Natural killer cell (primary cell): ENCODE measurements at regions not wholly inside any gene's neighbourhood (a gene's known extent, or its start where the extent isn't known, plus 50 kb on each side); places are given as distances from the start of the nearest gene placed in this dataset.

Source experiments
- ATAC-seq, 3 donors: fragments of 150-1000 bp in 2 of 3; fragments of 200-7000 bp in 1 of 3; cut with Tn5 transposase; 1 replicate in 1 of 3; 2 replicates in 2 of 3; pipeline ENCODE4 v1.10.0; 2021; ENCODE audit warnings: mild to moderate bottlenecking in 2 of 3, moderate library complexity in 2 of 3
- DNase-seq, 2 donors: peaks; one replicate each; pipeline versions ENCODE4 v3.0.0 to v3.0.0-alpha.2; 2013 to 2021; ENCODE audit warnings: mixed read lengths in 1 of 2
- H3K27ac ChIP-seq: one replicate; pipeline ENCODE4 v1.5.1; 2013; ENCODE audit warnings: mild to moderate bottlenecking, low read length
- H3K27me3 ChIP-seq: one replicate; pipeline ENCODE4 v1.6.1; 2013; ENCODE audit warnings: low read length; ENCODE audit not compliant: control insufficient read depth, insufficient read depth
- H3K36me3 ChIP-seq: one replicate; pipeline ENCODE4 v1.6.1; 2013; ENCODE audit warnings: low read length; ENCODE audit not compliant: control insufficient read depth, insufficient read depth
- H3K4me1 ChIP-seq: one replicate; pipeline ENCODE4 v1.6.1; 2013; ENCODE audit warnings: low read length; ENCODE audit not compliant: control insufficient read depth, insufficient read depth
- H3K4me3 ChIP-seq: one replicate; pipeline ENCODE4 v1.5.1; 2013; ENCODE audit warnings: low read length
- H3K9me3 ChIP-seq: one replicate; pipeline ENCODE4 v1.6.1; 2013; ENCODE audit warnings: low read length; ENCODE audit not compliant: control insufficient read depth, insufficient read depth
- H3K27ac Mint-ChIP-seq, 2 donors: one replicate each; pipeline ENCODE4 v1.8.0; 2022; ENCODE audit warnings: mild to moderate bottlenecking in 2 of 2, mixed read lengths in 2 of 2, moderate library complexity in 1 of 2
- H3K27me3 Mint-ChIP-seq, 2 donors: one replicate each; pipeline ENCODE4 v1.8.0; 2022; ENCODE audit warnings: low read depth in 2 of 2, mixed read lengths in 2 of 2
- H3K36me3 Mint-ChIP-seq: one replicate; pipeline ENCODE4 v1.8.0; 2022; ENCODE audit warnings: mixed read lengths
- H3K4me1 Mint-ChIP-seq, 2 donors: one replicate each; pipeline ENCODE4 v1.8.0; 2022; ENCODE audit warnings: mixed read lengths in 2 of 2
- H3K4me3 Mint-ChIP-seq: one replicate; pipeline ENCODE4 v1.8.0; 2022; ENCODE audit warnings: mild to moderate bottlenecking, moderate library complexity, mixed read lengths
- H3K9me3 Mint-ChIP-seq, 2 donors: one replicate each; pipeline ENCODE4 v1.8.0; 2022; ENCODE audit warnings: mixed read lengths in 2 of 2
- CTCF ChIP-seq: fragments of 200-600 bp; IDR thresholded peaks from one replicate; pipeline ENCODE4 v1.8.0; 2022; ENCODE audit warnings: antibody characterized with exemption
- WGBS: methylation state at CpG from one replicate; pipeline ENCODE4 v1.1.7; 2013; ENCODE audit warnings: missing lambda C conversion rate; ENCODE audit not compliant: insufficient coverage; 5-methylcytosine and 5-hydroxymethylcytosine counted together
- intact Hi-C: fragments of 100-400 bp; cut with micrococcal nuclease; formaldehyde crosslinking; loops from one replicate; pipeline ENCODE4 v1.14.2; 2022

DNA sequence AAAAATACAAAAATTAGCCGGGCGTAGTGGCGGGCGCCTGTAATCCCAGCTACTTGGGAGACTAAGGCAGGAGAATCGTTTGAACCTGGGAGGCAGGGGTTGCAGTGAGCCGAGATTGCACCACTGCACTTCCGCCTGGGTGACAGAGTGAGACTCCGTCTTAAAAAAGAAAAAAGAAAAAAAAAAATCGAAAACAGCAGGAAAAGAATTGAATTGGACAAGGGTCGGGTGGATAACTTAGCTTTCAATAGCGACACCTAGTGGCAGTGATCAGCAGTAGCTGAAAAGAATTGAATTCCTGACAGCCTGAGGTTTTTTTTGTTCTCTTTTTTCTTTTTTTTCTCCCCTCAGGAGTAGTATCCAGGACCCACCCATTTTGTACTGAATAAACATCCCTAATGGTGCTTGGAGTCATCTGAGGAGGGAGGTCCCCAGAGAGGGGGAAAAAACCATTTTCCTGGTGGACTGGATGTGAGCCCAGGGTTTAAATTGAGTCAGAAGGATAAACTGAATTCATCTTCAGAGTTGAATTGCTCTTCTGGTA, 55.1 kb downstream of the CYCS start:
- Mint-ChIP-seq H3K27me3 (peaks cover 0 to 2% of the 10 kb centered on the region in 2 donors), H3K4me3 (no peak overlapping the region), H3K4me1 (no peaks in the 10 kb centered on the region), H3K9me3 (no peaks in the 10 kb centered on the region), H3K27ac (no peak overlapping the region), H3K36me3 (no peaks in the 10 kb centered on the region)
- Histone ChIP-seq H3K4me1 (peaks cover 4% of the 10 kb centered on the region), H3K9me3 (no peaks in the 10 kb centered on the region), H3K27me3 (no peaks in the 10 kb centered on the region), H3K4me3 (no peak overlapping the region), H3K36me3 (no peaks in the 10 kb centered on the region), H3K27ac (no peak overlapping the region)
- DNase-seq (peak in 1 of 2 donors; percentile 84), ATAC-seq (peak; percentile 55 to 73 (median 70))
- intact Hi-C loops, result loop anchor here (1.0 to 5.0 kb wide), 3 partner anchors 88 to 258 kb away; partner anchors contain the start of gene OSBPL3
- WGBS, result 0% methylated on average over 7 of the region's 11 CpGs
- TF ChIP-seq CTCF, result peak; percentile 98

DNA sequence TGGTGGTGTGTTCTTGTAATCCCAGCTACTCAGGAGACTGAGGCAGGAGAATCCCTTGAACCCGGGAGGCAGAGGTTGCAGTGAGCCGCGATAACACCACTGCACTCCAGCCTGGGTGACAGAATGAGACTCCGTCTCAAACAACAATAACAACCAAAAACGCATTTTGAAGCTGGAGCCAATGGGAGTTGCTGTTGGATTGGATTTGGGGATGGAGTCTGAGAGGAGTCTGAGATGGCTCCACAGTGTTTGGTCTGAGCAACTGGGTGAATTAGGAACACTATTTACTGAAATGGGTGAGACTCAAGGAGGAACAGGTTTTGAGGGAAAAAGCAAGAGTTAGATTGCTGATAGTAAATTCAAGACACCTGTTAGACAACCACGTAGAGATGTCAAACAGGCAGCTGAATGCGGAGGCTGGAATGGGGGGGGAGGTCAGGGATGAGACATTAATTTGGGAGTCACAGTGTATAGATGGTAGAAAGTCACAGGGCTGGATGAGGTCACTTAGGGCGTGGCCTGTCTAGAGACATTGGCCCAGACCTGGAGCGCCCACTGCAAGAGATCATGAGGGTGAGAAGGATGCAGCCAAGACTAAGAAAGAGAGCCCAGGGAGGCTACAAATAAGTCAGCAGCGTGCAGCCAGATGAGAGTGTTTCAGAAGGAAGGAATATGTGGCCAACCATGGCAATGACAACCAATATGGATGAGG, 56.4 kb downstream of the CYCS start:
- DNase-seq, result no peak
- no peak overlapping the region for H3K4me3 ChIP-seq
- H3K9me3 ChIP-seq, result no peaks in the 10 kb centered on the region
- Mint-ChIP-seq H3K4me3 (no peak overlapping the region), H3K4me1 (no peaks in the 10 kb centered on the region), H3K9me3 (no peaks in the 10 kb centered on the region), H3K36me3 (no peaks in the 10 kb centered on the region), H3K27ac (no peak overlapping the region), H3K27me3 (peaks cover 0 to 6% of the 10 kb centered on the region in 2 donors)
- ATAC-seq, result no peak
- intact Hi-C loops, result loop anchor here (5.0 kb wide), 1 partner anchor 86 kb away; the partner anchor contains the start of gene OSBPL3
- H3K4me1 ChIP-seq, result peaks cover 4% of the 10 kb centered on the region
- 93% methylated on average over 9 of the region's 10 CpGs for WGBS
- no peaks in the 10 kb centered on the region for H3K36me3 ChIP-seq
- no peaks in the 10 kb centered on the region for H3K27me3 ChIP-seq
- TF ChIP-seq CTCF, result no peak
- no peak overlapping the region for H3K27ac ChIP-seq

GRCh38 chr7:25067726-25068501, 57.1 kb downstream of the CYCS start:
- H3K4me1 ChIP-seq, result peaks cover 4% of the 10 kb centered on the region
- H3K9me3 ChIP-seq, result no peaks in the 10 kb centered on the region
- Mint-ChIP-seq H3K4me1 (no peaks in the 10 kb centered on the region), H3K27ac (no peak overlapping the region), H3K4me3 (no peak overlapping the region), H3K27me3 (peaks cover 0 to 3% of the 10 kb centered on the region in 2 donors), H3K9me3 (no peaks in the 10 kb centered on the region), H3K36me3 (no peaks in the 10 kb centered on the region)
- ATAC-seq, result no peak
- intact Hi-C loops, result loop anchor here (5.0 kb wide), 1 partner anchor 86 kb away; the partner anchor contains the start of gene OSBPL3
- WGBS, result 96% methylated on average over 4 of the region's 6 CpGs
- no peaks in the 10 kb centered on the region for H3K27me3 ChIP-seq
- no peak for TF ChIP-seq CTCF
- H3K36me3 ChIP-seq, result no peaks in the 10 kb centered on the region
- H3K27ac ChIP-seq, result no peak overlapping the region
- no peak overlapping the region for H3K4me3 ChIP-seq
- no peak for DNase-seq
